ENCODE measurements at regions not wholly inside any gene's neighbourhood (a gene's known extent, or its start where the extent isn't known, plus 50 kb on each side); places are given as distances from the start of the nearest gene placed in this dataset.

GRCh38 chr13:34302596-34302995 lies 484.6 kb downstream of the RFC3 start:
- TF ChIP-seq POLR2A (IDR thresholded peaks at IDR 0.05) (no peak), CTCF (IDR thresholded peaks at IDR 0.05 in 8 of 11, conservative IDR thresholded peaks at IDR 0.05 in 3 of 11) (no peak)

Measured in spleen (tissue), 7 donors.